GM11168 (cell line): ENCODE measurements at regions not wholly inside any gene's neighbourhood (a gene's known extent, or its start where the extent isn't known, plus 50 kb on each side); places are given as distances from the start of the nearest gene placed in this dataset.
"Not testable (repeated sequence)": the region's sequence is repeated elsewhere in the genome, so short reads cannot be mapped to it uniquely, and the experiment has no call there.

Experiments
- in situ Hi-C: fragments of 300-500 bp; cut with MboI; formaldehyde crosslinking; loops from one replicate; pipeline ENCODE4 v1.12.0; 2022; ENCODE audit warnings: low sequenced_read_pairs; ENCODE audit not compliant: unreplicated experiment

- in situ Hi-C loops = no loop called here
These were observed 62.9 kb upstream of the ZNF217 start for GRCh38 chr20:53656293-53657202.

- in situ Hi-C loops = no loop called here
These were observed 62.1 kb upstream of the ZNF217 start for GRCh38 chr20:53655625-53656292.

- in situ Hi-C loops = no loop called here
These were observed 61.4 kb upstream of the ZNF217 start for GRCh38 chr20:53654932-53655624.

- in situ Hi-C loops = not testable (repeated sequence)
These were observed 60.9 kb upstream of the ZNF217 start for GRCh38 chr20:53654521-53654920.

GRCh38 chr20:53652859-53653517 is 59.3 kb upstream of the ZNF217 start:
- in situ Hi-C loops = no loop called here

- in situ Hi-C loops = no loop called here
These were observed 58.6 kb upstream of the ZNF217 start for GRCh38 chr20:53652090-53652858.

GRCh38 chr20:53649493-53649892 is 55.9 kb upstream of the ZNF217 start:
- in situ Hi-C loops = not testable (repeated sequence)

- in situ Hi-C loops = no loop called here
These were observed 53.7 kb upstream of the ZNF217 start for GRCh38 chr20:53647286-53647821.

GRCh38 chr20:53646550-53646949 is 52.9 kb upstream of the ZNF217 start:
- in situ Hi-C loops = no loop called here

GRCh38 chr20:53645582-53645897 is 51.9 kb upstream of the ZNF217 start:
- in situ Hi-C loops = no loop called here

- in situ Hi-C loops = not testable (repeated sequence)
These were observed 50.5 kb upstream of the ZNF217 start for GRCh38 chr20:53644108-53644507.
